NOMO-1 treated with dmso at 0.1 percent for 144 hours (cell line): ENCODE measurements at regions not wholly inside any gene's neighbourhood (a gene's known extent, or its start where the extent isn't known, plus 50 kb on each side); places are given as distances from the start of the nearest gene placed in this dataset.
"Not testable (repeated sequence)": the region's sequence is repeated elsewhere in the genome, so short reads cannot be mapped to it uniquely, and the experiment has no call there.

Source experiments
- DNase-seq: peaks from one replicate; lab custom pipeline; 2025; ENCODE audit not compliant: unreplicated experiment; lab: John Stamatoyannopoulos, UW

- DNase-seq: no peak
These were observed 180.5 kb upstream of the CLINT1 start for GRCh38 chr5:158039441-158039840.

- not testable (repeated sequence) for DNase-seq
These were observed 178.1 kb upstream of the CLINT1 start for GRCh38 chr5:158036983-158037595.

DNA sequence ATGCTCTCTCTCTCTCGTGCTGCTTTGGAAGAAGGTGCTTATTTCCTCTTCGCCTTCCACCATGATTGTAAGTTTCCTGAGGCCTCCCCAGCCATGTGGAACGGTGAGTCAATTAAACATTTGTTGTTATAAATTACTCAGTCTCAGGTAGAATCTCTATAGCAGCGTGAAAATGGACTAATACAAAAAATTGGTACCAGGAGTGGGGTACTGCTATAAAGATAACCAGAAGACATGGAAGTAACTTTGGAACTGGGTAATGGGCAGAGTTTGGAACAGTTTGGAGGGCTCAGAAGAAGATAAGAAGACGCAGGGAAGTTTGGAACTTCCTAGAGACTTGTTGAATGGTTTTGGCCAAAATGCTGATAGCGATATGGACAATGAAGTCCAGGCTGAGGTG is 175.6 kb upstream of the CLINT1 start:
- not testable (repeated sequence) for DNase-seq

- DNase-seq: no peak
These were observed 174.8 kb upstream of the CLINT1 start for GRCh38 chr5:158033724-158034123.

DNA sequence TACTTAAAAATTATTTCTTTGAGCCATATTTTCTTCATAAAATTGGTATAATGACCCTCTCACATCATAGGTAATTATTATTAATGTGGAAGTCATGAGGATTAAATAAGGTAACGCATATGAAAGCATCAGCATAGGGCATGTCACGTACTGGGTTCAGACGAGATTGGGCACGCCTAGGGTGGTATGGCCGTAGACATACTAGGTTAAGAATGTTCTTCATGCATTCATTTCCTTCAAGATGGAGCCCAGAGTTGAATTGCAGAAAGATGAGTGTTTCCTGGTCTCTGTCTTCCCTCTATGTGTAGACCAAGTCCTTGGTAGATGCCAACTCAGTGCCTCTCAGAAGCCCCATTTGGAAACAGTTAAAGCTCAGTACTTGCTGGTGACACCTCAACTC is 174.1 kb upstream of the CLINT1 start:
- DNase-seq: no peak

- no peak for DNase-seq
These were observed 173.3 kb upstream of the CLINT1 start for GRCh38 chr5:158032246-158032645.

DNA sequence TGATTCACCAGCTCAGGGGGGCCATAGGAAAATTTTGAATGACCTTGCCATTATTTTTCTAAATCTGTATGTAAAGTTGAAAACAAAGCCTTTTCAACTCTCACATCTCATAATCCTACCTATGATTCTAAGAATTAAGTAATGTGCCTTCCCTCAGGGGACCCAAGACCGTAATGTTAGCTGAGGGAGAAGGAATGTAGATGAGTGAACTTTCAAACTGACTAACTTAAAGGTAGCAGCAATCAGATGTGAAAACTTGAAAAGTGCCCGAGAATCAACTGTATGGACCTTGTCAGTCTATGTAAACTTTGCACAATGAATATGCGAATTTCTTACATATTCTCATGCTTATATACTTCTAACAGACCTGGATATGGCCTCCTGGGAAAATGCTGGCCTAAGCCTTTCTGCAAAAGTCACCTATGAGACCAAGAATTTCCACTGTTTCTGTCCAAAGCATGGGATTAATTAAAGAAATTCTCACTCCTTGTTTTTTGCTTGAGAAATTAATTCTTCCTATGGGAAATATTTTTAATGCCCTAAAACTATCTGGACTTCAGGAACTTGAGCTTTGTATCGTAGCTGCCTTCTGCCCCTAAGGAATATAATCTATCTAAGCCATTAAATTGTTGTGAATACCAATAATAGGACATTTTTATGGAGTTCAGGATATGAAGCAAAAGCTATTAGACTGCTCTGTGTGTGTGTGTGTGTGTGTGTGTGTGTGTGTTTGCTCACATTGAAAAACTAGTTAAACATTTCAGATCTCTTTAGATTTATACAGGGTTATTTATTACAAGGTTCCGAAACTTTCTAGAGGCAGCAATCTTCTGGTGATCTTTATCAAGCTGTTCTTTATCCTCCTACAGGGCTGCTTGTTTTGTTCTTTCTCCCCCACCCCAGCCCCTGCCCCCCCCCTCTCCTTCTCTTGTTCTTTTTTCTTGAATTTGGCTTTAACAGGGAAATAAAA is 169.1 kb upstream of the CLINT1 start:
- DNase-seq: no peak

DNA sequence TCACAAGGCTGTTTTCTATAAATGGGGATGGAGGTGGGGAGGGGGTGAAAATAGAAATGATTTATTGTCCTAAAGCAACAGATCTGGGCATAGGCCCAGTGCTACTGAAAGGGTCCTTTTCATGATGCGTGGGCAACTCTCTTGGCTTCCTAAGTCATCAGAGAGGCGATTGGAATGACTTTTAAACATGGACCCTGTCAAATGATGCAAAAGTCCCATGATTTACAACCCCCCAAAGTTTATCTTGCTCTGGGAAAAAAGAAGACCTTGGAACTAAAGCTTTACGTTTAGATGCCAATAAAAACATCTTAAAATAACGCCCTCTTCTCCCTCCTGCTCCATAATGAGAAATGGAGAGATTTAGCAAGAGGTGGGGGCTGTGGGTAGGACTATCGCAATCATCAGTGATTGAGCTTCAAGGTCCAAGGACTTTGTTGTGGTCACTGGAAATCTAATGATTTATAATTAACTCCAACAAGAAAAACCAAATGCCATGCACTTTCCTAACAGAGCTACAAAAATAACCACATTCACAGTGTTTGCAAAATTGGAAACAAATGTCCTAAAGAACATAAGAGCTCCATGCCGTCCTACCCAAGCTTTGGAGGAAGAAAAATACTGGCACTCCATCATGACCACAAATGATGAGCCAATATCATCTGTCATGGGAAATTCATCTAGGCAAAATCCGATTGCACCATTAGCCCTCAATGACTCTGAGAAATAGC is 167.5 kb upstream of the CLINT1 start:
- no peak for DNase-seq

DNA sequence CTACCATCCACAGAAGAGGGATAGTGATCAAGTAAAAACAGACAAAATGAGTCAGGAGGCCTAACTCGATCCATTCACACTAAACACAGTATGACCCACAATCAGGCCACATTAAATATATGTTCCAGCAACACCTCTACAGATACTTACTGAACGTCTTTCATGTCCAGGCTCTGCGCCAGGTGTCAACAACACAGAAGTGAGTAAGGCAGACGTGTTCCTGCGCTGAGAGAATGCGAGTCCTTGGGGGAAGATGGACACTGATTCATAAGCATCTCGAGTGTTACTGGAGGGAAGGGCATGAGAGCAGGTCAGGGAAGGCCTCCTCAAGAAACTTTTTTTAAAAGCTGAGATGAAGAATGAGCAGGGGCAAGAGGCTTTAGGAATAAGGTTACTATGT is 164.3 kb upstream of the CLINT1 start:
- DNase-seq: no peak

DNA sequence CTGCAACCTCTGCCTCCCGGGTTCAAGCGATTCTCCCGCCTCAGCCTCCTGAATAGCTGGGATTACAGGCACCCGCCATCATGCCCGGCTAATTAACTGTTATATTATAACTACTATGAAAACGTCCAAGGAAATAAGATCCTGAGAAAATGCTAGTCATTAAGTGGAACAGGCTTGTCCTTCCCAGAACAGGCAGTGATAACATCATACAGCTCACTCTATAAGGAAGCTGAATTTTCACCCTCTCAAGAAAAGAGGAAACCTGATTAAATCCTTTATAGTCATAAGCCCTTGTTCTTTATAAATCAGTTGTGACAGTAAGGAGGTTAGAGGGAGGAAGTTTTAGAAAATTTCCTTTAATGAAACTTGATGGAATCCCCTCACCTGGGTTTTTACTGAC is 163.9 kb upstream of the CLINT1 start:
- DNase-seq: no peak

- no peak for DNase-seq
These were observed 163.4 kb upstream of the CLINT1 start for GRCh38 chr5:158022393-158022792.

GRCh38 chr5:158020555-158021418 is 161.8 kb upstream of the CLINT1 start:
- no peak for DNase-seq

GRCh38 chr5:158017469-158017868 is 158.5 kb upstream of the CLINT1 start:
- DNase-seq: no peak

- DNase-seq: no peak
These were observed 155.4 kb upstream of the CLINT1 start for GRCh38 chr5:158014372-158014771.

GRCh38 chr5:158013939-158014338 is 155.0 kb upstream of the CLINT1 start:
- DNase-seq: no peak

DNA sequence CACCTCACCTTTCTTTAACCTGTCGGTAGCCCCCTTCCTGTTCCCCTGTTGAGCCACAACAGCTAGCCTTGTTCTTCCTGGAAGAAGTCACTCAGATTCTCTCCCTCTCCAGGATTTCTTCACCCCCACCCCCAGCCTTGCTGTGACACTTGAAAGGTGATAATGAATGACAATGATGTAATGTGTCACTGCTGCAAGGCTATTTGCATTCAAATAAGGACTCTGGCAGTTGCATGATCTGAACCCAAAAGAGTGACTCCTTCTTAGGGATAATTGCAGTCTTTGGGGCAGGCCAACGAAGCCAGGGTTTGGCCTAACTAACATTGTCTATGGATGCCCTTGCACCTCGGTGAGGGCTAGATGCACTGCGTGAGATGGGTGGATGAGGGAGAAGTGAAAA is 154.4 kb upstream of the CLINT1 start:
- DNase-seq: no peak

DNA sequence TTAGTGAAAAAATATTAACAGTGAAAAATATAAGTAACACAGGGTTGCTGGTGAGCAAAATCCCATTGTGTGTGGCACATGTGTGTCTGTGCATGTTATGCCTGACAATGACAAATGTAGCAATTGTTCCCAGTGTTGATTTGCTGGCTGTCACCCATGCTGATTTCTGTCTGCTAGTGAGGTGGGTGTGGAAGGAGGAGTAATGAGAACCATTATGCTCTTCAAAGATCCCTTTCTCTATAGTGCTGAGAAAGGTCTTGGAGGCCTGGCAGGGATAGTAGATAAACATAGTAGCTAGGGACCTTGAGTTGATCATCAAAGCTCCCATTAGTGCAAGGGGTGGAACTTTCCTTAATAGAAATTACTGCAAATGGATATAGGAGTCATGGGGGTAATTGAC is 152.5 kb upstream of the CLINT1 start:
- no peak for DNase-seq

DNA sequence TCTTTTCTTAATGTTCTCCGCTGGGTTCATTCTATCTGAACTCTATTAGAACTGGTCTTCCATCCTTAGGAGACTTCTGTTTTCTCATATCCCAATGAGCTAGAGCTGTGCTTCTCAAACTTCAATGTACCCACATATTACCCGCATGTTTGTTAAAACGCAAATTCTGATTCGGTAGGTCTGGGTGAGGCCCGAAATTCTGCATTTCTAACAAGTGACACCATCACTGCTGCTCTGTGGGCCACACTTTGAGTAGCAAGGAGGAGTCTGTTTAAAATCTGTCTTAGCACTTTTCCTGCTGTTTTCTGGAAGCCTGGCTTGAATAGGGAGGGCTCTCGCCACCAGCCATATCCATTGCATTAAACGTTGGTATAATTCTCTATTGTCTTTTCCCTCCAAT is 151.9 kb upstream of the CLINT1 start:
- no peak for DNase-seq

GRCh38 chr5:158007336-158007735 is 148.4 kb upstream of the CLINT1 start:
- DNase-seq: no peak

- DNase-seq: no peak
These were observed 140.8 kb upstream of the CLINT1 start for GRCh38 chr5:157999696-158000095.

- peak; percentile 6 for DNase-seq
These were observed 139.1 kb upstream of the CLINT1 start for GRCh38 chr5:157997991-157998504.
